Peyer's patch (tissue), 4 donors: ENCODE measurements at regions not wholly inside any gene's neighbourhood (a gene's known extent, or its start where the extent isn't known, plus 50 kb on each side); places are given as distances from the start of the nearest gene placed in this dataset.

ENCODE experiments used
- DNase-seq, 3 donors: peaks; one replicate each; pipeline ENCODE4 v3.0.0-alpha.2; 2017 to 2019
- H3K27ac ChIP-seq, 4 donors: fragments of 200-600 bp; sonication (generic); one replicate each; pipeline ENCODE4 v1.5.1; 2016 to 2019
- H3K27me3 ChIP-seq, 2 donors: fragments of 200-600 bp; sonication (generic); one replicate each; pipeline ENCODE4 v1.5.1; 2019
- H3K36me3 ChIP-seq, 3 donors: fragments of 200-600 bp; sonication (generic); one replicate each; pipeline ENCODE4 v1.5.1; 2016 to 2019
- H3K4me1 ChIP-seq, 4 donors: fragments of 200-600 bp; sonication (generic); one replicate each; pipeline ENCODE4 v1.5.1; 2016 to 2019
- H3K4me3 ChIP-seq, 4 donors: fragments of 200-600 bp; sonication (generic); 1 replicate in 3 of 4; 2 replicates in 1 of 4; pipeline ENCODE4 v1.5.1; 2016 to 2019; ENCODE audit warnings: mild to moderate bottlenecking in 1 of 4
- H3K9me3 ChIP-seq, 4 donors: fragments of 200-600 bp; sonication (generic); one replicate each; pipeline ENCODE4 v1.5.1; 2016 to 2019; ENCODE audit warnings: mild to moderate bottlenecking in 1 of 4
- POLR2A ChIP-seq, 2 donors: fragments of 450-650 bp; IDR thresholded peaks; one replicate each; pipeline ENCODE4 v1.5.1; 2017; ENCODE audit warnings: antibody characterized with exemption in 2 of 2, mild to moderate bottlenecking in 2 of 2, moderate library complexity in 2 of 2
- TF ChIP-seq, protein P1 (sequence below), 6 experiments: fragments of 450-650 bp in 4 of 6; fragments of 200-600 bp in 2 of 6; sonication (generic) in 1 of 6; IDR thresholded peaks; one replicate each; pipeline ENCODE4 v1.5.1; 2017 to 2019; ENCODE audit warnings: antibody characterized with exemption in 6 of 6, mild to moderate bottlenecking in 3 of 6, moderate library complexity in 1 of 6

DNA sequence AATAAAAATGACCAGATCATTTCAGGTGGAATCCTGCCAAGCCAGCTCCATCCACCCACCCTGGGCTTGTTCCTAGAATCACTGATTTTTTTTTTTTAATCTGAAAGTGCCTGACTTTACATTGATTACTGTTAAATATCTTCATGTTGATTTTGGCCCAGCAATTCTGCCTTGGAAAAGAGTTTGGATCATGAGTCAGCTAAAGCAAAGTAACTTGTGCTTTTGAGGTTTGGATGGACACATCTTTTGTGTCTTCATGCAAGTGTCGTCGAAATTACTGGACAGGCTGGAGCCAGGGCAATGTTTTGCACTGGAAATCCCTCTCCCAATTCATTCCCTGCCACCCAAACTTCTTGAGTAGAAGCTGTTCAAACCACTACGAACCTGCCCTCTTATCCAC lies 164.0 kb upstream of the SYT13 start:
- DNase-seq: no peak
- TF ChIP-seq, protein P1, sequence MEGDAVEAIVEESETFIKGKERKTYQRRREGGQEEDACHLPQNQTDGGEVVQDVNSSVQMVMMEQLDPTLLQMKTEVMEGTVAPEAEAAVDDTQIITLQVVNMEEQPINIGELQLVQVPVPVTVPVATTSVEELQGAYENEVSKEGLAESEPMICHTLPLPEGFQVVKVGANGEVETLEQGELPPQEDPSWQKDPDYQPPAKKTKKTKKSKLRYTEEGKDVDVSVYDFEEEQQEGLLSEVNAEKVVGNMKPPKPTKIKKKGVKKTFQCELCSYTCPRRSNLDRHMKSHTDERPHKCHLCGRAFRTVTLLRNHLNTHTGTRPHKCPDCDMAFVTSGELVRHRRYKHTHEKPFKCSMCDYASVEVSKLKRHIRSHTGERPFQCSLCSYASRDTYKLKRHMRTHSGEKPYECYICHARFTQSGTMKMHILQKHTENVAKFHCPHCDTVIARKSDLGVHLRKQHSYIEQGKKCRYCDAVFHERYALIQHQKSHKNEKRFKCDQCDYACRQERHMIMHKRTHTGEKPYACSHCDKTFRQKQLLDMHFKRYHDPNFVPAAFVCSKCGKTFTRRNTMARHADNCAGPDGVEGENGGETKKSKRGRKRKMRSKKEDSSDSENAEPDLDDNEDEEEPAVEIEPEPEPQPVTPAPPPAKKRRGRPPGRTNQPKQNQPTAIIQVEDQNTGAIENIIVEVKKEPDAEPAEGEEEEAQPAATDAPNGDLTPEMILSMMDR (IDR thresholded peaks at IDR 0.05): no peak
- TF ChIP-seq POLR2A (IDR thresholded peaks at IDR 0.05): no peak
- H3K4me3 ChIP-seq: no peak overlapping the region

GRCh38 chr11:45449036-45449601 lies 163.0 kb upstream of the SYT13 start:
- H3K4me1 ChIP-seq: no peaks in the 10 kb centered on the region
- H3K9me3 ChIP-seq: no peaks in the 10 kb centered on the region
- H3K36me3 ChIP-seq: no peaks in the 10 kb centered on the region
- no peak for TF ChIP-seq POLR2A (IDR thresholded peaks at IDR 0.05)
- TF ChIP-seq, protein P1 (IDR thresholded peaks at IDR 0.05): no peak
- H3K27ac ChIP-seq: no peak overlapping the region
- H3K4me3 ChIP-seq: no peak overlapping the region
- H3K27me3 ChIP-seq: no peaks in the 10 kb centered on the region
- no peak for DNase-seq

More for the DNA sequence above, 164.0 kb upstream of the SYT13 start:
- H3K36me3 ChIP-seq: no peaks in the 10 kb centered on the region
- H3K27me3 ChIP-seq: no peaks in the 10 kb centered on the region
- H3K4me1 ChIP-seq: no peaks in the 10 kb centered on the region
- H3K27ac ChIP-seq: no peak overlapping the region
- H3K9me3 ChIP-seq: no peaks in the 10 kb centered on the region

- H3K9me3 ChIP-seq: no peaks in the 10 kb centered on the region
- TF ChIP-seq, protein P1 (IDR thresholded peaks at IDR 0.05): no peak
- TF ChIP-seq POLR2A (IDR thresholded peaks at IDR 0.05): no peak
- no peak overlapping the region for H3K27ac ChIP-seq
- H3K4me1 ChIP-seq: no peaks in the 10 kb centered on the region
- no peak for DNase-seq
- H3K36me3 ChIP-seq: no peaks in the 10 kb centered on the region
- no peak overlapping the region for H3K4me3 ChIP-seq
- H3K27me3 ChIP-seq: no peaks in the 10 kb centered on the region
Measured at GRCh38 chr11:45448561-45448960, 162.4 kb upstream of the SYT13 start.

- TF ChIP-seq, protein P1 (IDR thresholded peaks at IDR 0.05): no peak
- Histone ChIP-seq H3K4me1 (no peaks in the 10 kb centered on the region), H3K27ac (no peak overlapping the region), H3K27me3 (no peaks in the 10 kb centered on the region), H3K4me3 (no peak overlapping the region), H3K9me3 (no peaks in the 10 kb centered on the region), H3K36me3 (no peaks in the 10 kb centered on the region)
- no peak for DNase-seq
Measured at GRCh38 chr11:45446998-45447397, 160.9 kb upstream of the SYT13 start.

GRCh38 chr11:45446434-45446833 lies 160.3 kb upstream of the SYT13 start:
- no peaks in the 10 kb centered on the region for H3K9me3 ChIP-seq
- TF ChIP-seq, protein P1 (IDR thresholded peaks at IDR 0.05): no peak
- TF ChIP-seq POLR2A (IDR thresholded peaks at IDR 0.05): no peak
- no peak for DNase-seq

DNA sequence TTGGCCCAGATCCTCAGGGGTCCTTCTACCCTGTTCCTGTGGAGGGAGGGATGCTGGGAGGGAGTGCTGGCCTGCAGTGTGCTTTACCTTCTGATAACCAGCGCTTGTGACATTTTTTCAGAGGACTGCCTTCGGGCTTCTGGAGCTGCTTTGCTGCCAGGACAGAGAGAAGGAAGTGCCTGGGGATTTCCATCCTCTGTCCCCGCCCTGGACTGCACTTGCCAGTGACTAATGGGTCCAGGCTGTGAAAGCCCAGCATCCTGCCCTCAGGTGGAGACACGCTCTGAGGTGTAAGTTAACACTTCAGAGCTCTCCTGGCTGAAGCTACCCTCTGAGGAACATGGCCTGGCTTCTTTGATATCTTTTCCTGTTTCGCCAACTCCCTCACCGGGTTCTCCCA lies 158.7 kb upstream of the SYT13 start:
- Histone ChIP-seq H3K4me3 (no peak overlapping the region), H3K27ac (no peak overlapping the region), H3K4me1 (no peaks in the 10 kb centered on the region), H3K9me3 (no peaks in the 10 kb centered on the region), H3K27me3 (no peaks in the 10 kb centered on the region), H3K36me3 (no peaks in the 10 kb centered on the region)
- TF ChIP-seq, protein P1 (IDR thresholded peaks at IDR 0.05): no peak
- TF ChIP-seq POLR2A (IDR thresholded peaks at IDR 0.05): no peak
- DNase-seq: no peak

More at GRCh38 chr11:45446434-45446833, 160.3 kb upstream of the SYT13 start:
- Histone ChIP-seq H3K27me3 (no peaks in the 10 kb centered on the region), H3K4me1 (no peaks in the 10 kb centered on the region), H3K36me3 (no peaks in the 10 kb centered on the region), H3K27ac (no peak overlapping the region), H3K4me3 (no peak overlapping the region)
